ENCODE measurements at regions not wholly inside any gene's neighbourhood (a gene's known extent, or its start where the extent isn't known, plus 50 kb on each side); places are given as distances from the start of the nearest gene placed in this dataset.
"Not testable (repeated sequence)": the region's sequence is repeated elsewhere in the genome, so short reads cannot be mapped to it uniquely, and the experiment has no call there.

DNA sequence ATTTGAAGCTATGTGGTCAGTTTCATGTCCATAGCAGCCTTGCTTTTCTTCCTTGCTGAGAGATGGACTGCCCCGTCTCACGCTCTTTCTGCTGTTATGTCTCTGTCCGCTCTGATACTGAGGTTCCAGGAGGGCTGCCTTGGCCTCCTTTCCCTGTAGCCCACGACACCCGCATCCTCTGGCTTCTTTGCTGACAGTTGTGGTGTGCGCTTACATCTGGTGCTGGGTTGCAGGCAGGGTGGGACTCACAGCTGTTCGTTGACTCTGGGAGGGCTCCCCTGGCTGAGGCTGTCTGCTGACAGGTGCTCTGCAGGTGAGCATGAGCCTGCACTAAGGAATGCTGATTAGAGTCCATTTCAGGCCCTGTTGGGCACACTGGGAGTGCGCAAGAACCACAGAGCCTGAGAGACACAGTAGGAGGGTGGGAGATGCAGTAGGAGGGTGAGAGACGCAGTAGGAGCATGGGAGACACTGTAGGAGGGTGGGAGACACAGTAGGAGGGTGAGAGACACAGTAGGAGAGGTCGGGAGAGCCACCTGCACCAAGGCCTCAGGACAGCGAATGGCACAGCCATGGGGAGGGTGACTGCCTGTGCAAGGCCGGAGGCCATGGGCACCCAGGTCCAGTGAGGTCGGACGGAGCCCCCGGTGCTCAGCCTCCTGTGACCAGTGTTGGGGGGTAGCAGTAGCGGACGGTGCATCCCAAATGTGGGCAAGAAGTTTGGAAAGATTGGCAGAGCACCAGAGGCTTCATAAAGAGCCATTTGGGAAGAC lies 71.5 kb downstream of the NPIPB11 start:
- not testable (repeated sequence) for ATAC-seq

DNA sequence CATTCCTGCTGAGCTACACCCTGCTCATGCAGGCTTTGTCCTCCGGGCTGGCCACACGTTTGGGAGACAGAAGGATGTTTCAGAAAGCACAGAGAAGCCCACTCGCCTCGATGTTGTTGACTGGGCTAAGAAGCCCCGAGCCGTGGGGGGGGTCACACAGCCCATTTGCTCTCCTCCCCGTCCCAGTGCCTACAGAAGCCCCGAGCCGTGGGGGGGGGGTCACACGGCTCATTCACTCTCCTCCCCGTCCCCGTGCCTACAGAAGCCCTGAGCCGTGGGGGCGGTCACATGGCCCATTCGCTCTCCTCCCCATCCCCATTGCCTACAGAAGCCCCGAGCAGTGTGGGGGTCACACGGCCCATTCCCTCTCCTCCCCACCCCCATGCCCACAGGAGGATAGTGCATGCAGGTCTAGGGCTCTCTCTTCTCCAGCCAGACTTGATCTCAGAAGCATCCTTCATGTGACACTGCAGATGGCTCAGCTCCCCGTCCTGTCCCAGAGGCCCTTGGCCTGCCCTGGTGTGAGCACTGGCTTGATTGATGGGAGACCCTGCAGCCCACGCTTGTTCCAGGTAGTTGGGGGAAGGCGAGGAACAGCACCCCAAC lies 72.9 kb downstream of the NPIPB11 start:
- intact Hi-C loops (cut with DNase I); ATAC-seq; DNase-seq (ENCODE audit: low spot score): not testable (repeated sequence)

More for the DNA sequence above, 71.5 kb downstream of the NPIPB11 start:
- DNase-seq (ENCODE audit: low spot score); intact Hi-C loops (cut with DNase I): not testable (repeated sequence)

DNA sequence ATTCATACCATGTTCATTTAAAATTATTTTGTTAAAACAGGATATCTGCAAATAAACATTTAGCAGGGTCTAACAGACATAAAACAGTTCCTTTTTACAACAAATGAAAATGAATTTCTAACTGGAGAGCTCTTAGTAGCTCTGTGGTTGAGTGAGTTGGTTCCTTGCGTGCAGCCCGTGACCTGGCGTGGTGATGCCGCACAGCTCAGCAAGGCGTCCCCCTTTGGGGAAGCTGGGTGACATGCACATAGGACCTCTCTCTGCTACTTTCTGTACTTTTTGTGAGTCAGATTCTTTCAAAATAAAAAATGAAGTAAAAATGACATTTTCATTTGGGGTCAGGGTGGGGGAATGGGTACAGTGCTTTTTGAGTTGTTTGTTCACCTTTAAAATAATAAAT lies 75.9 kb downstream of the NPIPB11 start:
- DNase-seq (ENCODE audit: low spot score); intact Hi-C loops (cut with DNase I); ATAC-seq: not testable (repeated sequence)

DNA sequence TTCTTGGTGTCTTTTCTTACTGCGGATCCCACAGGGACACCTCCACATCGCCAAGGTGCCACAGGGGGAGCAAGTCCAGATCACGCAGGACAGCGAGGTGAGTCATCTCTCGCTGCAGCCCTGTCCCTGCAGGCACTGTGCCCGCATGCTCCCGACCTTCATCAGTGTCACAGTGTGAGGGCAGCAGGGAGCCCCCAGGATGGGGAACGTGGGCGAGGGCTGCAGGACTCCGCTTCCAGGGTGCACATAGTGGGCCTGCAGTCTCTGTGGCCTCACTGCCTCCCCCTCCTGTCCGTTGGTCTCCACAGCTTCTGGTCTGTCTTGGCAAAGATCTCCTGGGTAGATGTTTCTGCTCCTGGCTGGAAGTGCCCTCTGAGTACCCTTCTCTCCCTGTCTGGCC lies 78.0 kb downstream of the NPIPB11 start:
- intact Hi-C loops (cut with DNase I); ATAC-seq: not testable (repeated sequence)

DNA sequence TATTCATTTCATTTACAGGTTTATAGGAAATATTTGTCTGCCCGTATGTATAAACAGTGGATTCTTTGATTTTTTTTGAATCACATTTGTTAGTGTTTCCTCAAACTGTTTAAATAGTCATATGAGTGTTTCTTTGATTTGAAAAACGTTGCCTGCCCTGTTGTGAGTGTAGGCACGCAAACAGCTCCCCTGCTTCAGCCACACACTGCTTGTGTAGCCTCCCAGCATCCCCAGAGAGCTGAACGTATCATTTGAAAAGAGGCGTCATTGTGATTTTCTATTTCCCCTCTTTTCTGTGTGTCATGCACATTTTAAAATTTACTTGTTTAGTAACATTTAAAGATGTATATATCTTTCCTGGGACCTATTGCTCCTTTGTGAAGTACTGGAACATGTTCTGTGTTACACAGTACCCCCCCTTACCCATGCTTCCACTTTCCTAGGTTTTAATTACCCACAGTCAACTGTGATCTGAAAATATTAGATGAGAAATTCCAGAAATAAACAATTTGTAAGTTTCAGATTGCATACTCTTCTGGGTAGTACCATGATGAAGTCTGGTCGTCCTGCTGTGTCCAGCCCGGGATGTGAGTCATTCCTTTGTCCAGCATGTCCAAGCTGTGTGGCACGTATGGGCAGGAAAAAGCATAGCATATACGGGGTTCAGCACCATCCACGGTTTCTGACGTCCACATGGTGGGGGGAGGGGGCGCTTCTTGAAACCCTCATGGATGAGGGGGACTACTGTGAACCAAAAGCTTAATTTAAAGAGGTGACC lies 78.7 kb downstream of the NPIPB11 start:
- intact Hi-C loops (cut with DNase I); DNase-seq (ENCODE audit: low spot score); ATAC-seq: not testable (repeated sequence)

More for the DNA sequence above, 78.0 kb downstream of the NPIPB11 start:
- not testable (repeated sequence) for DNase-seq (ENCODE audit: low spot score)

DNA sequence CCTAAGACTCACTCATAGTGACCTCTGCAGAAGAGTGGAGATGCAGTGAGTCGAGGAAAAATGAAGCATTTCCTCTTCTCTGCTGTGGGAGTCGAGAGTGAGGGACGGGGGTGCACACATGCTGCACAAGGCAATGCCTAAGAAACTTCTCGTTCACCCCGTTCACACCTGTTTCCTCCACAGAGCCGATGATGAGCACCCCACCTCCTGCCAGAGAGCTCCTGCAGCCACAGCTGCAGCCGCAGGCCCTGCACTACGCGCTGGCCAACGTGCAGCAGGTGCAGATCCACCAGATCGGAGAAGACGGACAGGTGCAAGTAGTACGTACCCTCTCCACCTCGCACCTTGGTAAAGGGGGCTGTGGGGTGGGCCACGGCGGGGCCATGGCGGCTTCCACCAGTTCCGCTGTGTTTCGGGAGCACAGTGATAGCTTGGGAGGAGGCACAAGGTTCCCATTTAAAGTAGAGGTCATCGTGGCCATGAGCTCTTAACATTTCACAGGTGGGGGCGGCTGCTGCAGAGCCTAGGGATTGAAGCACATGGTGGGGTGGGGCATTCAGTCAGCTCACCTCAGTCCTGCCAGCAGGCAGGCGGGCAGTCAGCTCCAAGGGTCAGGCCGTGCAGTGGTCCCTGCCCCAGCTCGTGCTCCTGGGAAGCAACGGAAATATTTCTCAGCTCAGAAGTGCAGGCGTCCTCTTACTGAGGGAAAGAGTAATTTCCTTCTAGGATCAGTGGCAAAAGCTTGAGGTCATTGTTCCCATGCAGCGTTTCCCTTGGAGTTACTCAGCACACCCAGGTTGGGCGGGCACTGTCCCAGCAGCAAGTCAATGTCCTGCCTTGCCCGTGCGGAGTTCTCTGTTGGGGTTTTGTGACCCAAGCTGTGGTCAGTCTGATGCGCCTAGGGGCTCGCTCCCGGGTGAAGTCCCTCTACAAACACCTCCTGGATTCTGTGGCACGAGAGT lies 80.1 kb downstream of the NPIPB11 start:
- DNase-seq (ENCODE audit: low spot score); intact Hi-C loops (cut with DNase I); ATAC-seq: not testable (repeated sequence)

DNA sequence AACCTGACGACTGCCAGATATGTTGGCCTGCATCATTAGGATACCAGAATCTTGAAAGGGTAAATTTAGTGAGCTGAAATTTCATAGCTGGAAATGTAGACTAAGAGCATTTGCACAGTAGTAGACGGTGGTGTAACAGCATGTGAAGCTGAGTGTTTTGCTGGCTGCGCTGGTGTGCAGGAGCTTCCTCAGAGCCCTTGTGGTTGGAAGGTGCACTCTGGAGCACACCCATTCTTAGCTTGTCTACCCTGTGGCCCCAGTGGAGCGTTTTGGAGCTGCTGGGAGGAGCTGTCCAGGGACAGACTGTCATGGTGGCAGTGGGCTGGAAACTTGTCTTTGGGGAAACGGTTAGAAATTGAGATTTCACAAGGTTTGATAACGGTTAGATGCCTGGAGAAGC lies 82.8 kb downstream of the NPIPB11 start:
- DNase-seq (ENCODE audit: low spot score); ATAC-seq; intact Hi-C loops (cut with DNase I): not testable (repeated sequence)

DNA sequence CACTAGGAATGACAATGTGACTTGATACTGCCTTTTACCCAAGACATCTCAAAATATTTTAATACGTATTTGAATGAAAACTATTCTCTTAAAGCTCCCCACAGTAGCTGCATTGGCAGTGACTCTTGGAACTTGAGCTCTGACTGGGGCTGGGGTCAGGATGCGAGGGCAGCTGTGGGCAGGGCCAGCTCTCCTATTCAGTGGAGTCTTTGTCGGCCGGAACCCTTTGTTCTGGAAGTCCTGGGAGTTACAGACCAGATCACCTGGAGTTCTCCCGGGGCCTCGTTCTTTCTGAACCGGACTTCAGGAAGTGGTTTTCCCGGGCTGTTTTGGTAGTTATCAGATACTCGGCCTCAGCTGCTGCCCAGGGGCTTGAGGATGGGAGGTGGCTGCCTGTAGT lies 84.9 kb downstream of the NPIPB11 start:
- peak; percentile 43 for ATAC-seq
- DNase-seq (ENCODE audit: low spot score): no peak
- intact Hi-C loops (cut with DNase I): no loop called here

DNA sequence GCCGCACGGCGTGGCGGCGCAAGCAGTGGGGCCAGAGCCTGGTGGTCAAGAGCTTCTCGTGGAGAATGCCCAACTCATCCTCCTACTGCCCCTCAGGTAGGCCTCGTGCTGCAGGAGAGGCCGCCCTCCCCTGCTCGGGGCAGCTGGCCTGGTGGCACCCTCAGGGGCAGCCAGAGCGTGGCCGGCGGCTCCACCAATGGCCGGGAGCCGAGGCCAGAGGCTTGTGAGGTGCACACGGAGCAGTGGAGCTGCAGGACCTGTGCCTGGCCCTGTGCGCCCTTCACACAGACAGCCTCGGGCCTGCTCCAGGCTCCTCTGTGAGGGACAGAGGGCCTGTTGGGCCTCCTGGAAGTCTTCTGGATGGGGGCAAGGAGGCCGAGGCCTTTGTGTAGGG lies 85.5 kb downstream of the NPIPB11 start:
- DNase-seq (ENCODE audit: low spot score) (no peak), ATAC-seq (no peak)
- intact Hi-C loops (cut with DNase I): no loop called here

DNA sequence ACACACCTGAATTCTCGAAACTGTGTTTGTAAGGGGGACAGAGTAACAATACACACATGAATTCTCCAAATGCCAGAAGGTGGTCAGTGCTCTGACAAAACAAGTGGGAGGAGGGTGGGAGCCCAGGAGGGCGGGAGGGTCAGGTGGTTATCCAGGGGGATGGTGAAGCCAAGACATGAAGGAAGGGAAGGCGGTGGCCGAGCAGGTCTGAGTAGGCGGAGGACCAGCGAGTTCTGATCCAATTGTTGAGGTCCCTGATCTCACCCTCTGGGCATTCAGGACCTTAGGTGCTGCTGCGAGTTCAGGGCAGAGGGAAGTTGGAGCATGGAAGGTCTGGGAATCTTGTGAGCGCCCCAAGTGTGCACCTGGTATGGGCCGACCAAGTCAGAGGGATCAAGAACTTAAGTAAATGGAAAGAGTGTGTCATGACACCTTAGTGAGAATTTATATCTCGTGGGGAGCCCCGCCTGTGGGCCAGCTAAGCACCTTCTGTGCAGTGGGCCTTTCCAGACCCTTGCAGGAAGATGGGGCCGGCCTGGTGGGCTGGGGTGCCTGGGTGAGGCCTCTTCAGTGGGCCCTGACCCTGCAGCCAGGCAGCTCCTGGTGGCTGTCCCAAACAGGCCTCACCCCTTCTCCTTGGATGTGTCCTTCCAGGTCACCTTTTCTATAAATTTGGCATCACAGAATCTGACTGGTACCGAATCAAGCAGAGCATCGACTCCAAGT lies 86.1 kb downstream of the NPIPB11 start:
- no peak for DNase-seq (ENCODE audit: low spot score)
- ATAC-seq: no peak
- intact Hi-C loops (cut with DNase I): no loop called here

DNA sequence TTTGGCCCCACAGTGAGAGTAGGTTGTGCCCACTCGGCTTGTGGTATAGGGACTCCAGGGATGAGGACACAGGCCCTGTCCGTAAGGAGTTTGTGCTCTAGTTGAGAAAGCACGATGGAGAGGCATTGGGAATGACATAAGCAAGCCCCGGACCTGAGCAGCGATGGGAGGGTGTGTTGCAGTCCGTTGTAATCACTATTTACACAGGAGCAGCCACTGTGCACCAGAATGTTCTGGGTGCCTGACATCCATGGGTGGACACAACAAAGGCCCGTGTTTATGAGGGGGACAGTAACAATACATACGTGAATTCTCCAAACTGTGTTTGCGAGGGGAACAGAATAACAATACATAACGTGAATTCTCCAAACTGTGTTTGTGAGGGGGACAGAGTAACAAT lies 86.8 kb downstream of the NPIPB11 start:
- no peak for ATAC-seq
- no peak for DNase-seq (ENCODE audit: low spot score)
- intact Hi-C loops (cut with DNase I): no loop called here

DNA sequence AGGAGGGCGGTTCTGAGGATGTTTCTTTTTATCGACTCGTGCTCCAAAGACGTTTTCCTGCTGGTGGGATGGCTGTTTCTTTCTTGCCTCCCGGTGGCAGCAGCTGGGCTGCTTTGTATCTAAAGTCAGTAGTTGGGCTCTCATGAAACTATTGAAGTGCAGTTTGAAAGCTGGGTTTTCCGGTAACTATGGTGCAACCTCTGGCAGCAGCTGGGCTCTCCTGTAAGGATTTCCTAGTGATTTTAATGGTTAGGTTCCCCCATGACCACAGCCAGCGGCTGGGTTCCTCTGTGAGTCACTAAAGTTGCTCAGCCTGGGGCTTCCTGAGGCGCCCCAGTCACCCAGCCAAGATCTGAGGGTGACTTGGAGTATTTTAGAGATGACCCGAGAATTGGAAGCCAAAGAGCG lies 87.9 kb downstream of the NPIPB11 start:
- DNase-seq (ENCODE audit: low spot score); intact Hi-C loops (cut with DNase I): not testable (repeated sequence)
- peak; percentile 59 for ATAC-seq

DNA sequence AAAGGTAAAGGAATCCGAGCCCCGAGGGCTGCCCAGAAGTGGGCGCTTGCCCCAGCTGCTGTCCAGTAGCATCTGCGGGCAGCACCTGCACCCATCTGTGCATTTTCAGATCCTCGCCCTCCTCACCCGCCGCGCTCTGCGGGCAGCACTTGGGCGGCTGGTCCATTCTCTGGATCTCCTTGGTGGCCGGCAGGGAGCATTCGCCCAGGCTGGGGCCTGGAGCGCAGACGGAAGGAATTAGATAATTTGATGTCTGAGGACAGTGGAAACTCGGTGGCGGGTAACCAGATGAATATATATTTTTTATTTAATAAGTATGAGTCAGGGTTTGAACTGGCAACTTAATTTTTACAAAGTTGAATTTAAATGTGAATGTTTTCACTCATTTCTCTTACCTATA lies 88.5 kb downstream of the NPIPB11 start:
- DNase-seq (ENCODE audit: low spot score): no peak
- intact Hi-C loops (cut with DNase I): no loop called here

DNA sequence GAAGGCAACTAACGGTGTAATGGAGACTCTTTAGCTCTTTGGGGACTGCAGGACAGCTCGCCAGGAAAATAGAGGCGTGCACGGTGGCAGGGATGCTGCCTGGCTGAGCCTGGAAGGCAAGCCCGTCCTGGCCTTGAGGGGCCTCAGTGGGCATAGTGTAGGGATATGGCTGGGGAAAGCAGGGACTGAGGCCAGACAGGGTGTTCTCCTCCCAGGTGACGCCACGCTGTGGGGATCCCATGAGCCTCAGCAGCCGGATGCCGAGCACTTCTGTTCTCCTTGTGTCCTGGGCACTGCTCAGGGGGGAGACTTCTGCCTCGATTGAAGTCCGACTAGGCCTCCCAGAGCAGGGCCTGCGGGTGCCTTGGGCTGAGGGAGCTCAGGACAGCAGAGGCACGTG lies 89.2 kb downstream of the NPIPB11 start:
- DNase-seq (ENCODE audit: low spot score): no peak
- ATAC-seq: no peak
- intact Hi-C loops (cut with DNase I): no loop called here

More for the DNA sequence above, 88.5 kb downstream of the NPIPB11 start:
- ATAC-seq: no peak

DNA sequence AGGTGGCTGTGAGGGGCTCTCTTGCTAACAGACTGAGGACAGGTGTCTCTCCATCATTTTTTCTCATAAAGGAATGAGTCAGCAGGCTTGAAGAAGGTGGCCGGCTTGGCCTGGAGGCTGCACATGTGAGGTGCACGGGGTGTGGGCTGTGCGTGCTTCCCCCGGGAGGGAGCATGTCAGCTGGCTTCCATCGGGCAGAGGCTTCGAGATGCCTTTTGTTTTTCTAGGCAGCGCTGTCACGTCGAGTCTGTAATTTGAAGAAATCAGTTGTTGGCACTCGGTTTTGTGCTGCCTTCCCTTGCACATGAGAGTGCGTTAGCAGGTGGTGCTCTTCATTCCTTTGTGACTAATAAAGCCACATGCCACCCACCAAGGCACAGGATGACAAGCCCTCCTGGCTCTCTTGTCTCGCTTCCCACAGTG lies 89.7 kb downstream of the NPIPB11 start:
- intact Hi-C loops (cut with DNase I): no loop called here
- ATAC-seq: no peak
- no peak for DNase-seq (ENCODE audit: low spot score)

DNA sequence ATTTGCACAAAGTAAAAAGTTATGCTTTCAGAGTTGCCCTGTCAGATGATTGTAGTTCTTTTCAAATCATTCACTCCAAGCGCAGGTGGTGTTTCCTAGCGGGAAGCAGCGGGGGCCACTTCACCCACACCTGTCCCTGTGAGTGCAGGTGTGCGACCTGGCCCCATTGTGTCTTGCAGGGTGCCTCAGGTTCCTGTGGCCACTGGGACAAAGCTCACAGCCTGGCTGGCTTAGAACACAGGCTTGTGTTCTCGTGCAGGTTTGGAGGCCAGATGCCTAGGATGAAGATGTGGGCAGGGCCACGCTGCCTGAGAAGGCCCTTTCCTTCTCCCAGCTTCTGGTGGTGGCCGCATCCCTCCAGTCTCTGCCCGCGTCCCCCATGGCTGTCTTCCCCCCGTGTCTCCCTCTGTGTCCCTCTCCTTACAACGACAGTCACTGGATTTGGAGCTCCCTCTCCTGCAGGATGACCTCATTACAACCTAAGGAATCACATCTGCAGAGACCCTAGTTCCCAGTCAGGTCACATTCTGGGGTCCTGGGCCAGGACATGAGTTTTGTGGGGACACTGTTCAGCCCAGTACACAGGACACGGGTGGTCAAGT lies 90.5 kb downstream of the NPIPB11 start:
- no peak for DNase-seq (ENCODE audit: low spot score)
- ATAC-seq: no peak

DNA sequence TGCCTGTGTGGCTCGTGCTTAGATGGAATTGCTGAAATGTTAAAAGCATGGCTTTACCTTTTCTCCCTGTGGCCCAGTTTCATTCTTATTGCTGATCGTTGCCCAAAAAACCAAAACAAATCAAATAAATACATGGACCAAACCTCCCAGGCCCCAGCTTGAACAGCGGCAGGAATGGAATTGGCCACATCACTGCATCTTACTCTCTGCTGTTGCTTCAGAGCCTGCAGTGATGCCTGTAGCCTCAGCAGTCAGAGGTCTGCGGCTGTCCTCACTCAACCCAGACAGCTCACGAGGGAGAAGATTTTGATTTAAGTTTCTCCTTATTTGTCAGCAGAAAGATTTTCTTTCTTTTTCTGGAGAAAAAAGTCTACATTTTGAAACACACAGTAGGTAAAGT lies 91.5 kb downstream of the NPIPB11 start:
- intact Hi-C loops (cut with DNase I): no loop called here
- ATAC-seq (peak; percentile 45), DNase-seq (ENCODE audit: low spot score) (no peak)

More for the DNA sequence above, 90.5 kb downstream of the NPIPB11 start:
- intact Hi-C loops (cut with DNase I): no loop called here

Measured in sciatic nerve (tissue), 2 donors.